Ishikawa (cell line): ENCODE measurements at regions not wholly inside any gene's neighbourhood (a gene's known extent, or its start where the extent isn't known, plus 50 kb on each side); places are given as distances from the start of the nearest gene placed in this dataset.

Experiments
- CEBPB ChIP-seq: IDR thresholded peaks from 2 replicates; pipeline ENCODE4 v1.6.1; 2012
- NFIC ChIP-seq: IDR thresholded peaks from 2 replicates; pipeline ENCODE4 v1.6.1; 2012
- RAD21 ChIP-seq: IDR thresholded peaks from 2 replicates; pipeline ENCODE4 v1.6.1; 2012; ENCODE audit warnings: low read depth
- TCF12 ChIP-seq: IDR thresholded peaks from 2 replicates; pipeline ENCODE4 v1.6.1; 2012; ENCODE audit warnings: low read depth

GRCh38 chr4:177256950-177257349 lies 52.7 kb upstream of the NEIL3 start:
- no peak for TF ChIP-seq RAD21
- no peak for TF ChIP-seq TCF12
- no peak for TF ChIP-seq NFIC
- TF ChIP-seq CEBPB, result no peak
